KG1 (cell line): ENCODE measurements at regions not wholly inside any gene's neighbourhood (a gene's known extent, or its start where the extent isn't known, plus 50 kb on each side); places are given as distances from the start of the nearest gene placed in this dataset.

ENCODE experiments used
- DNase-seq: peaks from one replicate; lab custom pipeline; 2025; lab: John Stamatoyannopoulos, UW

- DNase-seq = no peak
Observed at GRCh38 chr4:166491635-166492034, 618.6 kb downstream of the TLL1 start.

GRCh38 chr4:166493924-166494345 is 620.9 kb downstream of the TLL1 start:
- no peak for DNase-seq

- no peak for DNase-seq
Observed at GRCh38 chr4:166498546-166498945, 625.5 kb downstream of the TLL1 start.

- DNase-seq = no peak
Observed at GRCh38 chr4:166499820-166500219, 626.8 kb downstream of the TLL1 start.

- no peak for DNase-seq
Observed at GRCh38 chr4:166501941-166502382, 628.9 kb downstream of the TLL1 start.

- no peak for DNase-seq
Observed at GRCh38 chr4:166502660-166503059, 629.6 kb downstream of the TLL1 start.

- DNase-seq = no peak
Observed at GRCh38 chr4:166506051-166506450, 633.0 kb downstream of the TLL1 start.

- DNase-seq = no peak
Observed at GRCh38 chr4:166512267-166512666, 639.2 kb downstream of the TLL1 start.

GRCh38 chr4:166518315-166518714 is 645.3 kb downstream of the TLL1 start:
- no peak for DNase-seq

GRCh38 chr4:166518776-166519175 is 645.7 kb downstream of the TLL1 start:
- no peak for DNase-seq

- DNase-seq = no peak
Observed at GRCh38 chr4:166519774-166520173, 646.7 kb downstream of the TLL1 start.

GRCh38 chr4:166527500-166527899 is 654.5 kb downstream of the TLL1 start:
- no peak for DNase-seq

GRCh38 chr4:166531703-166532102 is 658.7 kb downstream of the TLL1 start:
- no peak for DNase-seq

GRCh38 chr4:166535865-166536264 is 662.8 kb downstream of the TLL1 start:
- DNase-seq = no peak

- DNase-seq = no peak
Observed at GRCh38 chr4:166538491-166539005, 665.5 kb downstream of the TLL1 start.

GRCh38 chr4:166546009-166546408 is 673.0 kb downstream of the TLL1 start:
- DNase-seq = no peak

- no peak for DNase-seq
Observed at GRCh38 chr4:166577639-166578038, 656.7 kb downstream of the SPOCK3 start.

- DNase-seq = no peak
Observed at GRCh38 chr4:166585491-166585890, 648.8 kb downstream of the SPOCK3 start.

- DNase-seq = no peak
Observed at GRCh38 chr4:166594326-166594946, 639.9 kb downstream of the SPOCK3 start.

GRCh38 chr4:166600264-166600663 is 634.0 kb downstream of the SPOCK3 start:
- no peak for DNase-seq

- DNase-seq = no peak
Observed at GRCh38 chr4:166602068-166602467, 632.2 kb downstream of the SPOCK3 start.

- DNase-seq = no peak
Observed at GRCh38 chr4:166622425-166622977, 611.8 kb downstream of the SPOCK3 start.

- no peak for DNase-seq
Observed at GRCh38 chr4:166625018-166625637, 609.2 kb downstream of the SPOCK3 start.
